ENCODE measurements at regions not wholly inside any gene's neighbourhood (a gene's known extent, or its start where the extent isn't known, plus 50 kb on each side); places are given as distances from the start of the nearest gene placed in this dataset.

DNA sequence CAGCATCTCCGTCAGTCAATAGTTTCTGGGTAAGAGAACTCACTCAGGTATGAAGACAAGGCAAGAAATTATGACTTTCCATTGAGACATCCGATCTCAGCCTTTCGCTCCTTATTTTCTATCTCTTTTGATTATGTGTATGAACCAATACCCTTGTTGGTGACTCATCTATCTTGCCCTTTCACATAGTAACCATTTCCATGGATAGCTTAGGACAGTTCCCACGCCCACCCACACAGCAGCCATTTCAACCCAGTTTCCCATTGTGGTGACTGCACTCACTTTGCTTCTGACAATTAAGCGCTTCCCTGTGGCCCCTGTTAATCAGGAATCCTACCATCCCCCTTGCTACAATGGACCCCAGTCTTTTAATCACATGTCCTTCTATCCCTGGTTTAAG, 210.6 kb upstream of the ADGRL2 start (continued):
- no peak for TF ChIP-seq REST (IDR thresholded peaks at IDR 0.05)
- TF ChIP-seq, protein P1, sequence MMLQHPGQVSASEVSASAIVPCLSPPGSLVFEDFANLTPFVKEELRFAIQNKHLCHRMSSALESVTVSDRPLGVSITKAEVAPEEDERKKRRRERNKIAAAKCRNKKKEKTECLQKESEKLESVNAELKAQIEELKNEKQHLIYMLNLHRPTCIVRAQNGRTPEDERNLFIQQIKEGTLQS (IDR thresholded peaks at IDR 0.05) = no peak

GRCh38 chr1:81588149-81588548, 212.6 kb upstream of the ADGRL2 start:
- Histone ChIP-seq H3K9me3 (ENCODE audit: control insufficient read depth in 4 of 4, low read length in 3 of 4) (no peaks in the 10 kb centered on the region), H3K4me1 (ENCODE audit: control insufficient read depth in 4 of 4, insufficient read depth in 4 of 4, low read length in 3 of 4) (peaks cover 2 to 12% (median 4%) of the 10 kb centered on the region in 4 donors), H3K27ac (ENCODE audit: low read depth in 1 of 2, low read length in 2 of 2) (no peak overlapping the region), H3K27me3 (ENCODE audit: control insufficient read depth in 4 of 4, insufficient read depth in 4 of 4, low read length in 3 of 4) (no peaks in the 10 kb centered on the region), H3K36me3 (ENCODE audit: control insufficient read depth in 4 of 4, insufficient read depth in 3 of 4, low read depth in 1 of 4, low read length in 3 of 4) (no peaks in the 10 kb centered on the region), H3K4me3 (ENCODE audit: low read depth in 1 of 3, low read length in 3 of 3) (no peak overlapping the region), H3K9ac (ENCODE audit: low read depth in 1 of 2, low read length in 2 of 2) (no peak overlapping the region)
- TF ChIP-seq REST (IDR thresholded peaks at IDR 0.05) (no peak), RXRA (IDR thresholded peaks at IDR 0.05) (no peak), FOXA2 (IDR thresholded peaks at IDR 0.05) (no peak), HNF4G (IDR thresholded peaks at IDR 0.05) (no peak), FOXA1 (IDR thresholded peaks at IDR 0.05) (no peak), SP1 (IDR thresholded peaks at IDR 0.05) (no peak), JUND (IDR thresholded peaks at IDR 0.05) (no peak), YY1 (IDR thresholded peaks at IDR 0.05) (no peak), EGR1 (IDR thresholded peaks at IDR 0.05; ENCODE audit: low read depth in 2 of 2) (no peak)
- TF ChIP-seq, protein P2, sequence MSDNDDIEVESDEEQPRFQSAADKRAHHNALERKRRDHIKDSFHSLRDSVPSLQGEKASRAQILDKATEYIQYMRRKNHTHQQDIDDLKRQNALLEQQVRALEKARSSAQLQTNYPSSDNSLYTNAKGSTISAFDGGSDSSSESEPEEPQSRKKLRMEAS (IDR thresholded peaks at IDR 0.05) = no peak
- TF ChIP-seq, protein P1 (IDR thresholded peaks at IDR 0.05) = no peak
- WGBS = 96% methylated on average over 3 of the region's 3 CpGs
- no peak for DNase-seq (ENCODE audit: low spot score)

GRCh38 chr1:81587426-81587825, 213.3 kb upstream of the ADGRL2 start:
- H3K4me1 ChIP-seq (ENCODE audit: control insufficient read depth in 4 of 4, insufficient read depth in 4 of 4, low read length in 3 of 4) = peaks cover 2 to 16% (median 7%) of the 10 kb centered on the region in 4 donors
- no peak for DNase-seq (ENCODE audit: low spot score)
- no peak overlapping the region for H3K27ac ChIP-seq (ENCODE audit: low read depth in 1 of 2, low read length in 2 of 2)
- no peaks in the 10 kb centered on the region for H3K9me3 ChIP-seq (ENCODE audit: control insufficient read depth in 4 of 4, low read length in 3 of 4)
- no peak overlapping the region for H3K9ac ChIP-seq (ENCODE audit: low read depth in 1 of 2, low read length in 2 of 2)
- H3K27me3 ChIP-seq (ENCODE audit: control insufficient read depth in 4 of 4, insufficient read depth in 4 of 4, low read length in 3 of 4) = no peaks in the 10 kb centered on the region
- no peak overlapping the region for H3K4me3 ChIP-seq (ENCODE audit: low read depth in 1 of 3, low read length in 3 of 3)
- TF ChIP-seq REST (IDR thresholded peaks at IDR 0.05) (no peak), NR2F2 (IDR thresholded peaks at IDR 0.05) (no peak), GABPA (IDR thresholded peaks at IDR 0.05 in 1 of 2, conservative IDR thresholded peaks at IDR 0.05 in 1 of 2) (no peak), FOXA1 (IDR thresholded peaks at IDR 0.05) (no peak), RXRA (IDR thresholded peaks at IDR 0.05) (no peak), EGR1 (IDR thresholded peaks at IDR 0.05; ENCODE audit: low read depth in 2 of 2) (no peak), TAF1 (conservative IDR thresholded peaks at IDR 0.05) (no peak), HNF4G (IDR thresholded peaks at IDR 0.05) (no peak), RAD21 (IDR thresholded peaks at IDR 0.05) (no peak), FOXA2 (IDR thresholded peaks at IDR 0.05) (no peak), YY1 (IDR thresholded peaks at IDR 0.05) (no peak), HNF4A (conservative IDR thresholded peaks at IDR 0.05) (no peak)
- TF ChIP-seq, protein P2 (IDR thresholded peaks at IDR 0.05) = no peak
- TF ChIP-seq, protein P1 (IDR thresholded peaks at IDR 0.05) = no peak
- WGBS = 72% methylated on average over 2 of the region's 2 CpGs
- no peaks in the 10 kb centered on the region for H3K36me3 ChIP-seq (ENCODE audit: control insufficient read depth in 4 of 4, insufficient read depth in 3 of 4, low read depth in 1 of 4, low read length in 3 of 4)

Measured in liver (tissue), 7 donors.